H9 (cell line): ENCODE measurements at regions not wholly inside any gene's neighbourhood (a gene's known extent, or its start where the extent isn't known, plus 50 kb on each side); places are given as distances from the start of the nearest gene placed in this dataset.

ENCODE experiments used
- DNase-seq: peaks from one replicate; pipeline ENCODE4 v3.0.0-alpha.2; 2017
- H2AFZ ChIP-seq: one replicate; pipeline ENCODE4 v1.6.1; 2013; ENCODE audit warnings: mild to moderate bottlenecking, low read length, control low read depth, moderate library complexity
- H2AK5ac ChIP-seq: 2 replicates; pipeline ENCODE4 v1.6.1; 2013; ENCODE audit warnings: low read length, control low read depth, mixed read lengths; ENCODE audit not compliant: insufficient read length
- H2BK120ac ChIP-seq: one replicate; pipeline ENCODE4 v1.6.1; 2013; ENCODE audit warnings: low read depth, mild to moderate bottlenecking, low read length, control low read depth, inconsistent platforms; ENCODE audit not compliant: poor library complexity, severe bottlenecking
- H2BK12ac ChIP-seq: 2 replicates; pipeline ENCODE4 v1.6.1; 2013; ENCODE audit warnings: low read length, control low read depth, mixed read lengths, low read depth; ENCODE audit not compliant: insufficient read length
- H2BK15ac ChIP-seq: 2 replicates; pipeline ENCODE4 v1.6.1; 2013; ENCODE audit warnings: low read depth, low read length, control low read depth
- H2BK20ac ChIP-seq: one replicate; pipeline ENCODE4 v1.6.1; 2013; ENCODE audit warnings: low read depth, mild to moderate bottlenecking, low read length, control low read depth, inconsistent platforms; ENCODE audit not compliant: poor library complexity, severe bottlenecking
- H2BK5ac ChIP-seq: 2 replicates; pipeline ENCODE4 v1.6.1; 2013; ENCODE audit warnings: low read length, control low read depth, mixed read lengths; ENCODE audit not compliant: insufficient read length
- H3K14ac ChIP-seq: 2 replicates; pipeline ENCODE4 v1.6.1; 2013; ENCODE audit warnings: low read length, control low read depth; ENCODE audit not compliant: insufficient read depth
- H3K18ac ChIP-seq: 2 replicates; pipeline ENCODE4 v1.6.1; 2013; ENCODE audit warnings: low read depth, mild to moderate bottlenecking, mixed read lengths, low read length, control low read depth; ENCODE audit not compliant: insufficient read length
- H3K23ac ChIP-seq: 2 replicates; pipeline ENCODE4 v1.6.1; 2013; ENCODE audit warnings: low read length, control low read depth, mixed read lengths, low read depth; ENCODE audit not compliant: insufficient read length
- H3K23me2 ChIP-seq: 2 replicates; pipeline ENCODE4 v1.6.1; 2013; ENCODE audit warnings: low read depth, mild to moderate bottlenecking, mixed read lengths, low read length, control low read depth; ENCODE audit not compliant: insufficient read length, poor library complexity, severe bottlenecking
- H3K27ac ChIP-seq: 2 replicates; pipeline ENCODE4 v1.5.1; 2013; ENCODE audit warnings: low read length, control low read depth, mixed read lengths, low read depth; ENCODE audit not compliant: insufficient read length
- H3K27me3 ChIP-seq: 2 replicates; pipeline ENCODE4 v1.6.1; 2013; ENCODE audit warnings: low read length, control low read depth, inconsistent platforms; ENCODE audit not compliant: insufficient read depth
- H3K4ac ChIP-seq: 2 replicates; pipeline ENCODE4 v1.6.1; 2013; ENCODE audit warnings: low read depth, mild to moderate bottlenecking, control low read depth, inconsistent platforms, low read length, moderate library complexity
- H3K4me1 ChIP-seq: 2 replicates; pipeline ENCODE4 v1.6.1; 2013; ENCODE audit warnings: low read length, control low read depth, inconsistent platforms; ENCODE audit not compliant: insufficient read depth
- H3K4me2 ChIP-seq: 2 replicates; pipeline ENCODE4 v1.6.1; 2013; ENCODE audit warnings: low read length, control low read depth, mixed read lengths; ENCODE audit not compliant: insufficient read length, insufficient read depth
- H3K56ac ChIP-seq: 2 replicates; pipeline ENCODE4 v1.6.1; 2013; ENCODE audit warnings: low read depth, mild to moderate bottlenecking, mixed read lengths, low read length, control low read depth; ENCODE audit not compliant: insufficient read length
- H3K79me1 ChIP-seq: 2 replicates; pipeline ENCODE4 v1.6.1; 2013; ENCODE audit warnings: low read depth, mild to moderate bottlenecking, moderate library complexity, low read length, control low read depth, inconsistent platforms; ENCODE audit not compliant: insufficient read depth, poor library complexity, severe bottlenecking
- H3K79me2 ChIP-seq: 2 replicates; pipeline ENCODE4 v1.6.1; 2013; ENCODE audit warnings: low read length, control low read depth, inconsistent platforms; ENCODE audit not compliant: insufficient read depth
- H3K9ac ChIP-seq: 2 replicates; pipeline ENCODE4 v1.6.1; 2013; ENCODE audit warnings: low read length, control low read depth, mixed read lengths; ENCODE audit not compliant: insufficient read length; ENCODE audit errors: extremely low read depth
- H3K9me3 ChIP-seq: one replicate; pipeline ENCODE4 v1.6.1; 2013; ENCODE audit warnings: low read depth, low read length, inconsistent platforms; ENCODE audit not compliant: control insufficient read depth
- H3T11ph ChIP-seq: one replicate; pipeline ENCODE4 v1.6.1; 2013; ENCODE audit warnings: mild to moderate bottlenecking, low read length, control low read depth, inconsistent platforms
- H4K20me1 ChIP-seq: one replicate; pipeline ENCODE4 v1.6.1; 2013; ENCODE audit not compliant: control insufficient read depth, insufficient read length, insufficient read depth
- H4K5ac ChIP-seq: 2 replicates; pipeline ENCODE4 v1.6.1; 2013; ENCODE audit warnings: low read depth, mild to moderate bottlenecking, mixed read lengths, low read length, control low read depth; ENCODE audit not compliant: insufficient read length
- H4K8ac ChIP-seq: replicated peaks from 2 replicates; pipeline ENCODE4 v1.6.1; 2013; ENCODE audit warnings: low read length, control low read depth, mixed read lengths, low read depth; ENCODE audit not compliant: insufficient read length
- H4K91ac ChIP-seq: 2 replicates; pipeline ENCODE4 v1.6.1; 2013; ENCODE audit warnings: low read depth, mild to moderate bottlenecking, moderate library complexity, mixed read lengths, low read length, control low read depth; ENCODE audit not compliant: insufficient read length
- H3K27ac Mint-ChIP-seq, 3 experiments: 2 replicates in 2 of 3; 3 replicates in 1 of 3; pipeline ENCODE4 v1.8.0; 2020 to 2021; ENCODE audit warnings: mixed read lengths in 3 of 3, mild to moderate bottlenecking in 1 of 3, moderate library complexity in 1 of 3
- H3K27me3 Mint-ChIP-seq: 2 replicates; pipeline ENCODE4 v1.8.0; 2021; ENCODE audit warnings: low read depth, mild to moderate bottlenecking, moderate library complexity, mixed read lengths
- H3K36me3 Mint-ChIP-seq, 3 experiments: 2 replicates in 2 of 3; 3 replicates in 1 of 3; pipeline ENCODE4 v1.8.0; 2020 to 2021; ENCODE audit warnings: low read depth in 3 of 3, mixed read lengths in 3 of 3; ENCODE audit not compliant: insufficient read depth in 1 of 3
- H3K4me1 Mint-ChIP-seq, 2 experiments: 2 replicates each; pipeline ENCODE4 v1.8.0; 2020; ENCODE audit warnings: mixed read lengths in 2 of 2
- H3K4me3 Mint-ChIP-seq, 2 experiments: 2 replicates in 1 of 2; 3 replicates in 1 of 2; pipeline ENCODE4 v1.8.0; 2020 to 2021; ENCODE audit warnings: mild to moderate bottlenecking in 2 of 2, mixed read lengths in 2 of 2, moderate library complexity in 1 of 2
- H3K9me3 Mint-ChIP-seq, 2 experiments: 2 replicates in 1 of 2; 3 replicates in 1 of 2; pipeline ENCODE4 v1.8.0; 2020; ENCODE audit warnings: mild to moderate bottlenecking in 2 of 2, mixed read lengths in 2 of 2, moderate library complexity in 1 of 2
- WGBS: extraction: QIAGEN DNeasy Blood & Tissue Kit; methylation state at CpG from one replicate; pipeline ENCODE4 v1.1.7; 2013; ENCODE audit warnings: missing lambda C conversion rate, low lambda C conversion rate, mixed read lengths; ENCODE audit not compliant: insufficient read length; ENCODE audit errors: extremely low coverage; 5-methylcytosine and 5-hydroxymethylcytosine counted together
- TF ChIP-seq, protein P1 (sequence below): fragments of 200-600 bp; sonication (generic); conservative IDR thresholded peaks from 3 replicates; pipeline ENCODE4 v1.8.0; 2021; ENCODE audit warnings: antibody characterized with exemption, mild to moderate bottlenecking

DNA sequence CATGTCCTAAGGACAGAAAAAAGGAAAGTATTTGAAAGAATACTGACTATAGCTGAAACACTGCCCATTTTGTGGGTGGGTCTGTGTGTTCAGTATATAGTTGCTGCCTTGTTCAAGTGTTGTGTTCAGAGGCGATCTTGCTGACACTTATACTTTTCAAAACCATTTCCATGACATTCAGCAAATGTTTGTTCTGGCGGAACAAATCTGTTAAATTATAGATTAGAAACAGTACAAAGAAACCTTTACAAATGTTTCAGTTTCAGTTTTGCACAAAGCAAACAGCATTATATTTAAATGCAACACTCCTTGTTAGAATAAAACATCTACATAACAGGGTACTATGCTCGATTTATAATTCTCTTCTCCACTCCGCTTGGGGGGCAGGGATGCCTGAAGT lies 2276.3 kb downstream of the MAT2B start:
- Histone ChIP-seq H3K23ac (no peak overlapping the region), H3K14ac (no peak overlapping the region), H4K8ac (no peak overlapping the region), H2BK12ac (no peak overlapping the region), H3K9ac (no peak overlapping the region), H4K91ac (no peak overlapping the region), H3K79me2 (no peaks in the 10 kb centered on the region), H2BK15ac (no peak overlapping the region), H3K4ac (no peak overlapping the region), H4K5ac (no peak overlapping the region), H2AFZ (no peak overlapping the region), H3K27me3 (no peaks in the 10 kb centered on the region), H3K56ac (no peak overlapping the region), H3K23me2 (no peaks in the 10 kb centered on the region), H4K20me1 (no peaks in the 10 kb centered on the region), H3K18ac (no peak overlapping the region), H3K27ac (no peak overlapping the region), H3T11ph (no peak overlapping the region), H3K9me3 (no peaks in the 10 kb centered on the region), H2BK120ac (no peak overlapping the region), H3K4me1 (no peaks in the 10 kb centered on the region; the same call in 1 of the 2 replicates), H3K4me2 (no peak overlapping the region), H2BK5ac (no peak overlapping the region), H2AK5ac (no peak overlapping the region), H2BK20ac (no peak overlapping the region), H3K79me1 (no peaks in the 10 kb centered on the region)
- DNase-seq = no peak
- TF ChIP-seq, protein P1, sequence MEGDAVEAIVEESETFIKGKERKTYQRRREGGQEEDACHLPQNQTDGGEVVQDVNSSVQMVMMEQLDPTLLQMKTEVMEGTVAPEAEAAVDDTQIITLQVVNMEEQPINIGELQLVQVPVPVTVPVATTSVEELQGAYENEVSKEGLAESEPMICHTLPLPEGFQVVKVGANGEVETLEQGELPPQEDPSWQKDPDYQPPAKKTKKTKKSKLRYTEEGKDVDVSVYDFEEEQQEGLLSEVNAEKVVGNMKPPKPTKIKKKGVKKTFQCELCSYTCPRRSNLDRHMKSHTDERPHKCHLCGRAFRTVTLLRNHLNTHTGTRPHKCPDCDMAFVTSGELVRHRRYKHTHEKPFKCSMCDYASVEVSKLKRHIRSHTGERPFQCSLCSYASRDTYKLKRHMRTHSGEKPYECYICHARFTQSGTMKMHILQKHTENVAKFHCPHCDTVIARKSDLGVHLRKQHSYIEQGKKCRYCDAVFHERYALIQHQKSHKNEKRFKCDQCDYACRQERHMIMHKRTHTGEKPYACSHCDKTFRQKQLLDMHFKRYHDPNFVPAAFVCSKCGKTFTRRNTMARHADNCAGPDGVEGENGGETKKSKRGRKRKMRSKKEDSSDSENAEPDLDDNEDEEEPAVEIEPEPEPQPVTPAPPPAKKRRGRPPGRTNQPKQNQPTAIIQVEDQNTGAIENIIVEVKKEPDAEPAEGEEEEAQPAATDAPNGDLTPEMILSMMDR = no peak
- Mint-ChIP-seq H3K4me3 (no peak overlapping the region), H3K4me1 (peaks cover 0 to 3% of the 10 kb centered on the region in 2 experiments; a peak in 3 of 4 replicates), H3K27ac (no peak overlapping the region), H3K9me3 (no peaks in the 10 kb centered on the region), H3K27me3 (no peaks in the 10 kb centered on the region), H3K36me3 (no peaks in the 10 kb centered on the region)
- WGBS = no CpG with 5 or more reads among the region's 4 CpGs
